Stimulated activated CD8-positive, alpha-beta memory T cell treated with anti-CD3 and anti-CD28 coated beads, Interleukin-7, amount 100 ng/mL, for 24 hours (primary cell): ENCODE measurements at regions not wholly inside any gene's neighbourhood (a gene's known extent, or its start where the extent isn't known, plus 50 kb on each side); places are given as distances from the start of the nearest gene placed in this dataset.

Experiments used
- DNase-seq: peaks from one replicate; pipeline ENCODE4 v3.0.0-alpha.2; 2020; ENCODE audit warnings: low read depth

DNA sequence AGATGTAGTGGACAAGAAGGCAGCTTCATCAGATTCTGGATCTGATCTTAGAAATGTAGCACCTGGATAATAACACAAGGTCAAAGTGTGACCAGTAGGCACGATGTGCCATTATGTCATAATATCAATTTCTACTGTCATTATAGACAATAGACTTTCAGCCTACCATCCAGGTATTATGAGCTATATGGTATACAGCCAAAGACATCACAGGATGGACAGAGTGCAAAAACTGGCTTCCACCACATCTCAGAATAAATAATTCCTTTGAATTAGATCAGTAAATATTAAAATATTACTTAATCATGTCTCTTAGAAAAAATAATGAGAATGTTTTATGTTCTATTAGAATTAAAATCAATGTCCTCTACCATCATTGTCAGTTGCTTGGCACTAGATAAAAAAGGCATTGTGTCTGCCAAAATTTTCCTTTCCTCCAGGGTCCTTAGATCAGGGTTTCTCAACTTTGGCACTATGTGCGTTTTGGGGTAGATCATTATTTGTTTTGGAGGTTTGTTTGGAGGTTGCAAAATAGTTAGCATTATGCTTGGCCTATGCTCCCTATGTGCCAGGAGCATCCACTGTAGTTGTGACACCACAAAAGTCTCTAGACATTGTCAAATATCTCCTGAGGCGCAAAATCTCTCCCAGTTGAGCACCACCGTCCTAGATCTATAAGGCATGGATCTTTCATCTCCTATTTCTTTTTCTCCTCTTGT, 86.7 kb upstream of the NRIP1 start:
- DNase-seq = no peak

DNA sequence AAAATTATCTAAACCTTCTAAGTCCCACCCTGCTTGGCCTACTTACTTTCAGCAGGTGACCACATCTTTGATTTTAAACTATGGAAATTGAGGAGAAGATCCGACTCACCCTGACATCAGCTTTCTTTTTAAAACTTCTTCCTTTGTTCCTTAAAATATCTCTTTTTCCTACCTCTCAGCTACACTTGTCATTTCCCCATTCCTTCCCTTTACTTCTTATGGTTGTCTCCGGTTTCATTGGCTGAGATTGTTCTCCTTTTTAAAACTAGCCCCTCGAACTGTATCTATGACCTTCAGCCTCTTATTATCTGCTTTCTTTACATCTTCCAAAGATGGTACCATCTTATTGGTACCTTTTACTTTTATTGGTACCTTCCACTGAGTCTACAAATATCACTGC, 87.8 kb upstream of the NRIP1 start:
- no peak for DNase-seq

DNA sequence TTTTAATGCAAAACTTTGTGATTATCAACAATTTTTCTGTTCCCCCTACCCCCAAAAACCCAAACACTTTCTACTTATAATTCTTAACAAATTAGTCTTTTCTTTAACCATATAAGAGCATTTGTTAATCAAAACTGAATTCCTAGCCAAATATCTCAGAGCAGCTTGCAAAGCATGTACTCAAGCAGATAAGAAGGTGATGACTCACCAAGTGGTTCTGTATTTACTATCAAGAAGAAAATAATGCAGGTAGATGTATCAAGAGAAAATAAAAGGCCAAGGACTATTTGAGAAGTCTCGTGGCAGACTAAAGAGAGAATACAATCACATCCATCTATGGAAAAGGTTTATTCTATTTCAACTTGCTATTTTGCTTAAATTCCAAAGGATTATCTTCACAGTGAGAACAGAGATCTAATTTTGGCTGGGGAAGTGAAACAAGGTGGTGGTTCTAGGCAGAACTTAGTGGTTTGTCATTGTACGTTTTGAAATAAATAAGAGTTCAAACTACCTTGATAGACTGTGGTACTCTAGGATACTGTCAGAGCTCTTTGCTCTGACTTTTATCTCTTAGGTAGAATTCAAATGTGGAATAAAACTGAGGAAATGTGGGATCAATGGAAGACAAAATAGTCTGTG, 94.7 kb upstream of the NRIP1 start:
- DNase-seq = no peak

DNA sequence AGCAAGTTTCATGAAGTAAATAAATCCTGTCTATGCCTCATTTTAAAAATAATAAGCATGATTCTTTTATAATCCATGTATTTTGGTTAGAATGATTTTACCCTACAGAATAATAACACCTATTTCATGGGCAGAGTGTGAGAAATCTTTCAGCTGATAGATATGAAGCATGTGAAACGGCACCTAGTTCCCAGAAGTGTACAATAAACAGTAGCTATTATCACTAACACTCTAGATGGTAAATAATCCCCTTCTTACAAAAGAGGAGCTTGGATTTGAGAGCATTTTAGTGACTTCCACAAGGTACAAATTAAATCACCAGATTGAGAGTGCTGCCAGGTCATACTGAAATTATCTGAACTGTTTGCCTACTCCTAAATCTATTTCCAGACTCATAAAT, 95.3 kb upstream of the NRIP1 start:
- DNase-seq = no peak

DNA sequence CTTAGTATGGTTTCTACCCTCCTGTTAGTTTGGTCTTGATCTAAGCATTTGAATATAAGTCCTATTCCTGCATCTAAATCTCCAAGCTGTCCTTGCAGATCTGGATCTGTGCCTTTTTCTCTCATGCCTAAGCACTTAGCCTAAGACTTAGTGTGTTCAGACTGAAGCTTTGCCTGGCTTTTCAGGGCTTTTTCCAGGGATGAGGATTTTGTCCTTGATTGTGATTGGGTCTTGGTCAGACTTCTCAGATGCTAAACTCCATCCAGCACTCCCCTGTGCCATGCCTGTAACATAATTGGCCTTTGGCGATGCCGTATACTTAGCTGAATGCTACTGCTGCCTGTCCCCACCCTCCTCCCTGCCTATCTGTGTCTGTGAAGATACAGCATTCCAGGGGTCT, 98.1 kb upstream of the NRIP1 start:
- DNase-seq = no peak

DNA sequence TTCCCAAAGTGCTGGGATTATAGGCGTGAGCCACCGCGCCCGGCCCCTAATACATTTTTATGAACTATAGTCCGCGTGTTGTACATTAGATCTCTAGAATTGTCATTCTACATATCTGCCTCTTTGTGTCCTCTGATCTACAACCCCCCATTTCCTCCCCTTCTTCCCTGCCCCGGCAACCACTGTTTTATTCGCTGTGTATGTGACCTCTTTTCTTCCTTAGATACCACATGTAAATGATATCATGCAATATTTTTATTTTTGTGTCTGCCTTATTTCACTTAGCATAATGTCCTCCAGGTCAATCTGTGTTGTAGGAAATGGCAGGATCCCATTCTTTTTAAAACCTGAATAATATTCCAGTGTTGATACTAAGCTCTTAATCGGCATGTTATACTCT, 99.5 kb upstream of the NRIP1 start:
- DNase-seq = no peak

DNA sequence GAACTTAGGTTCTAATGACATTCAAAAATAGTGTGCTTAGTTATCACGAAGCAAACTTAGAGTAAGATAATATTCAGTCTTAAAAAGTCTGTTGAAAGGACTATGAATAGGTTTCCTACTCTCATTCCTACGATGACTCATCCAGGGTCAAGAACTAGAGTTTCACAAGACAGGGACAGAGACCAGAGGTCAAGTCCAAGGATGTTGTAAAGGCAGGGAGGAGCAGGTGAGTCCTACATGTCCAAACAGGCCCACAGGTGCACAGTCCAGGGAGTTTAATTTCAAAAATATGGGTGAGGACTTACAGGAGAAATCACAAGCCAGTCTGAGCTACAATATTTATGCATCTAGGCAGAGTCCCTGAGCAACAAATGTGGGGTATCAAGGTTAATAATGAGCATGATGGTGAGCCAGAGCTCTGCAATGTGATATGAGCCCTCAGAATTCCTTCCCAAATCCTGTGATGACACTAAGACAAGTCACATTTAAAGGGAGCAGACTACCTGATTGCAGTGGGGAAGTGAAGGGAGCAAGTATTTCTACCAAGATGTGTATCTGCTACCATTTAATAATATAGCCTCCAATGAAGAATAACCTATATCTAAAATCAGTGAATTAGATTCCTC, 100.0 kb upstream of the NRIP1 start:
- no peak for DNase-seq

GRCh38 chr21:15170614-15171013, 105.8 kb upstream of the NRIP1 start:
- DNase-seq = no peak

GRCh38 chr21:15171546-15171945, 106.7 kb upstream of the NRIP1 start:
- no peak for DNase-seq

GRCh38 chr21:15172963-15173362, 108.2 kb upstream of the NRIP1 start:
- no peak for DNase-seq

GRCh38 chr21:15174923-15175322, 110.1 kb upstream of the NRIP1 start:
- DNase-seq = no peak

DNA sequence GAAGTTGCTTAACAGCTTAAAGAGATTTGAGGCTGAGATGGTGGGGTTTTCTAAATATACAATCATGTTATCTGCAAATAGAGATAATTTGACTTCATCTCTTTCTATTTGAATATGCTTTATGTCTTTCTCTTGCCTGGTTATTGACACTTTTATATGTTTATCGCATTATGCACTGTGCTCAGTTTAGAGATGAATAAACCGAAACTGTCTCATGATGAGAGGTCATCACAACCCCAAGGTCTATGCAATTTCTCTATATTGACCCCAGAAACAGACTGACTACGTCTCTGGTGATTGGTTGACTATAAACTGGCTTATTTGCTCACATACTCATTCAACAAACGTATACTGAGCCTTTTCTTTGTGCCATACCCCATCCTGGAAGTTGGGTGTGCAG, 117.9 kb upstream of the NRIP1 start:
- DNase-seq = no peak

DNA sequence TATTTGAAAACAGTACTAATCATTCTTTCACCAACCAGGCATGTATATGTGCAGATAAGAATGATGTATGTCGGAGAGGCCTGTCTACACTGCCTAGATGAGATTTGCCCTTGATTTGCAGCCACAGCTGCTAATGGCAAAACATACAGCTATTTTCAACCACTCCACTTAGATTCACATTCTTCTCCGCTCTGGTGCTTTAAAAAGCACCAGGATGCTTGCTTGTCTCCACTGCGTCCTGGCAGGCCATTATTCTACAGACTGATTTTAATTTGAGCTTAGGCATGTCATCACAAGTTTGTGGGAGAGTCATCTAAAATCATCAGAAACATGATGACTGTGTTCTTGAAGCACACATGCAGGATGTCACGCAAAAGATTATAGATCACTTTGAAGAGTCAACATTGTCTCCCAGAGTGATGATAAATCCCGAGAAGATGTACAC, 119.0 kb upstream of the NRIP1 start:
- no peak for DNase-seq

DNA sequence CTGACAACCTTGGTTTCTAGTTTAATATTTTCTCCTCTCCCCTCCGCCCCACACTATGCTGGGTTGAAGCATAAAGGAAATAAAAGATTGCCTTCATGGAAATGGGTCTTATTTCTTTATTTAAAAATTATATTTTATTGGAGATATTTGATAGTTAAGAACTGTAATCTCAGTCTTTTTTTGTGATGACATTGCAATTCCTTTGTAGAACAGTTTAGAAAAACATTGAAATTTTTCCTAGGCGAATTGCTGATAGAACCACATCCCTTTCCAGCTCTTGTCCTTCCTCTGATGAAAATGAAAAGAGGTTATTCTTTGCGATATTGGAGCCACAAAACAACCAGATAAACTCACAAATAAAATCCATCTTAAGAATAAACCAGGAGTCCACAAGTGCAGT, 125.6 kb upstream of the NRIP1 start:
- no peak for DNase-seq

DNA sequence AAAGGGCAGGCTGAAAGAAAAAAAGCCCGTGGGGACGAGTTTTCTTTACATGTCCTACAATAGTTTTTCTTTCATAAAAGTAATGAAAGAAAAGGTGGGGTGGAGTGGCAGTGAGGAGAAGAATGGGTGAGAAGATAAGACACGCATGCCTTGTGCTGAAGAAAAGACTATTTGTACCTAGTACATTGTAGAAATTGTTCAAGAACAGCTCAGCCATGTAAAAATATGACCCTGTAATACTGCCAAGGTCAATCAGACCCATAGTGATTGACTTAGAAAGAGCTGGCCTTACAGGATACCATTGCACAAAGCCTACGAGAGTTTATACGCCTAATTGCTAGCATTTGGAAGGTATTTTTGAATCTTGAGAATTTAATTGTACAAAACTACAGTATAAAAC, 126.0 kb upstream of the NRIP1 start:
- no peak for DNase-seq

GRCh38 chr21:15191342-15191741, 126.5 kb upstream of the NRIP1 start:
- DNase-seq = no peak

DNA sequence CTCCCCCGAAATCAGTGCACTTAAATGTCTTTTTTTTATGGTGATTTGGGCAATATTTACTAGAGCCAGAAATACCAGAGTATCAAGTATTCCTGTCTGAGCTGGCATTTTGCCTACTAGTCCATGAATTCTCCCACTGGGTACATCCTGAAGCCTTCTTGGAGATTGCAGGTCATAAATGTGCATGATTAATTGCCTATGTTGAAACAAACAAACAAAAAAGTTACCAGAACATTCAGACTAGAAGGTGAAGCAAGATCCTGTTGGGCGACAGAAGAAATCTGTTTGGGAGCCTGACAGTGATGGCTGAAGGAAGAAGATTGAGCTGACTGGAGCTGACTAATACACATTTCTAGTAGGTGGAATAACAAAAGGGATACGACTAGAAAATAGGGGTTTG, 127.4 kb upstream of the NRIP1 start:
- no peak for DNase-seq

GRCh38 chr21:15193937-15194336, 129.1 kb upstream of the NRIP1 start:
- DNase-seq = no peak

DNA sequence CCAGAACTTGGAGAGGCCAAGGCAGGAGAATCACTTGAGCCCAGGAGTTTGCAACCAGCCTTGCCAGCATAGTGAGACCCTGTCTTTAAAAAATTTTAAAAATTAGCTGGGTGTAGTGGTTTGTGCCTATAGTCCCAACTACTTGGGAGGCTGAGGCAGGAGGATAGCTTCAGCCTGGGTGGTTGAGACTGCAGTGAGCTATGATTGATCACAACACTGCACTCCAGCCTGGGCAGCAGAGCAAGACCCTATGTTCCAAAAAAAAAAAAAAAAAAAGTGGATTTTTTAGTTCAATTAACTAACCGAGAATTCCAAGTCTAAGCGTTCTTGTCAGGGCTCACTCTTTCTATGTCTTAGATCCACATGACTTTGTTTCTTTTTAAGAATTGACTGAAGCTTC, 130.3 kb upstream of the NRIP1 start:
- no peak for DNase-seq

DNA sequence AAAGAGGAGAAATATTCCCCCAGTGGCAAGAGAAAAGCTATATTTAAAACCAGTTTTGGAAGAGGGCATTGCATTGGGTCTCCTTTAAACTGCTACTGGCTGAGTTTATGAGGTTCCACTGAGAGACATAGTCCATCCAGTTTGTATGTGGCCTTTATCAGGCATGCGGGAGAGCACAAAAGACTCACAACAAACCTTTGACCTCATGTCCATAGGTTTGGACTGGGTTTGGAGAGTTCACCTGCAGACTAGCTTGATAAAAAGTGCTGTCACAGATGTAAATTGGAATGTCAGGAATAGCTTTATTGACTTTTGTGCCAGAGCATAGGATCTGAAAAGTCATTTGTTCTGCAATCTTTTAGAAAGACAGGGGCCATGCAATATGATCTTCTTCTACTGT, 131.0 kb upstream of the NRIP1 start:
- no peak for DNase-seq

- DNase-seq = no peak
Measured at GRCh38 chr21:15197696-15198095, 132.9 kb upstream of the NRIP1 start.

DNA sequence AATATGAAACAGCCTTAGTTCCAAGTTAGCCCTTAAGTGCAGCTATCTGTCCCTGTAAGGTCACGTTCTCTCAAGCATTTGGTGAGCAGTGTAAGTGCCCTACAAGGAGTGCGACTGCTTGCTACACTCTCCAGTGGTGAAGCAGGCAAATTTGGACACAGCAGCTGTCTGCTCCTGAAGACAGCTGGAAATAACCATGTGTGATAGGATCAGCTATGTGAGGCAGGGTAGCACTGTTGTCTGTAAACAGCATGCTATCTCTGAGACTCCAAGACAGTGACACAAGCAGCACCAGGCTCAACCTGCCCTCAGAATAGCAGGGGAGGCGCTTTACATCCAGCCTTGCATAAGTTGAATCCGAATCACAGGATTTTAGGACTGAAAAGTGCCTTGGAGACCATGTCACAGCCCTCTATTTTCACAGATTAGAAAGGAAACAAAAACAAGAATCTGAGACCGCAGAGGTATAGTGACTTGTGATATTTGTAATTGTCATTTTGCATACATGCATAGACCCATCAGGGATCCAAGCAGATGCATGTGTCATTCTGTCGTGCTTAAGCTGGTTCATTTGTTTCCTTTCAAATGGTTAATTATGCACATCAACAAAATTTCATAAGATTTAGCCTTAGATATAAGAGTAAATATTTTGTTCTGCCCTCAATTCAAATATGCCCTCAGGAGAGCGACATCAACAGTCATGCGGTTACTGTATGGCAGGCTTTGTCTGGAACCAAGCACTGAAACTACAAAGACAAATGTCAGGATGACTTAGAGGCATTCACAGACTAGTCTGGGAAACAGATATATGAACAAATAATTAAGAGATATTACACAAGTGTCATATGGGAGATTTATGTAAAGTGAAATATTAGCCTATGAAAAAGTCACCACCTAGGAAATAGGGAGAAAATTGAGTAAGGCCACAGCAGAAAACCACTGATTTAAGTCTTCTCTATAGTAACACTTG, 134.9 kb upstream of the NRIP1 start:
- DNase-seq = no peak
